A673 (cell line): ENCODE measurements at regions not wholly inside any gene's neighbourhood (a gene's known extent, or its start where the extent isn't known, plus 50 kb on each side); places are given as distances from the start of the nearest gene placed in this dataset.

Experiments used
- BruUV-seq: library from RNA; stranded (reverse); fragments of 400-500 nt; replicated peaks from 2 replicates; lab custom pipeline; 2021; lab: Mats Ljungman, UMichigan
- CTCF ChIA-PET: fragments of 300-600 bp; sonication (Branson Sonifier 250); formaldehyde crosslinking; loops from one replicate; lab custom pipeline; 2022; ENCODE audit warnings: antibody characterized with exemption; lab: Charles Lee
- POLR2A ChIA-PET: fragments of 300-600 bp; sonication (Branson Sonifier 250); formaldehyde crosslinking; loops from one replicate; lab custom pipeline; 2022; ENCODE audit warnings: antibody characterized with exemption; ENCODE audit not compliant: low non-redundant PET; lab: Charles Lee
- DNase-seq: peaks from one replicate; pipeline ENCODE4 v3.0.0-alpha.2; 2015; ENCODE audit warnings: low spot score
- H3K27ac ChIP-seq: fragments of 200-600 bp; sonication (generic); 2 replicates; pipeline ENCODE4 v1.5.1; 2016; ENCODE audit warnings: mixed run types, low read depth, mild to moderate bottlenecking, mixed read lengths, antibody characterized with exemption, low read length; ENCODE audit not compliant: poor library complexity, severe bottlenecking
- H3K27me3 ChIP-seq: fragments of 200-600 bp; sonication (generic); replicated peaks from 2 replicates; pipeline ENCODE4 v1.6.1; 2017; ENCODE audit warnings: mixed run types, low read depth, mild to moderate bottlenecking, mixed read lengths, antibody characterized with exemption, low read length; ENCODE audit not compliant: insufficient read depth, poor library complexity
- H3K36me3 ChIP-seq: fragments of 200-600 bp; sonication (generic); 2 replicates; pipeline ENCODE4 v1.6.1; 2016; ENCODE audit warnings: mixed run types, mild to moderate bottlenecking, mixed read lengths, antibody characterized with exemption, low read length; ENCODE audit not compliant: insufficient read depth, poor library complexity, severe bottlenecking
- H3K4me1 ChIP-seq: fragments of 200-600 bp; sonication (generic); 2 replicates; pipeline ENCODE4 v1.6.1; 2017; ENCODE audit warnings: mixed run types, mild to moderate bottlenecking, mixed read lengths, antibody characterized with exemption, low read length; ENCODE audit not compliant: insufficient read depth, poor library complexity, severe bottlenecking
- H3K4me3 ChIP-seq: fragments of 200-600 bp; sonication (generic); 2 replicates; pipeline ENCODE4 v1.5.1; 2016; ENCODE audit warnings: low read depth, mixed run types, mild to moderate bottlenecking, mixed read lengths, low read length; ENCODE audit not compliant: poor library complexity, severe bottlenecking
- H3K9me3 ChIP-seq: fragments of 200-600 bp; sonication (generic); 2 replicates; pipeline ENCODE4 v1.6.1; 2016; ENCODE audit warnings: mixed run types, low read depth, mild to moderate bottlenecking, mixed read lengths, antibody characterized with exemption, low read length; ENCODE audit not compliant: poor library complexity, severe bottlenecking
- EZH2 ChIP-seq: fragments of 200-600 bp; sonication (generic); IDR thresholded peaks from 2 replicates; pipeline ENCODE4 v1.6.1; 2017; ENCODE audit warnings: borderline replicate concordance, low read depth, mild to moderate bottlenecking, mixed read lengths, antibody characterized with exemption, low read length; ENCODE audit not compliant: poor library complexity, severe bottlenecking
- intact Hi-C: fragments of 100-400 bp; cut with micrococcal nuclease; formaldehyde crosslinking; loops from one replicate; pipeline ENCODE4 v1.10.0; 2022; ENCODE audit not compliant: unreplicated experiment
- TF ChIP-seq, protein P1 (sequence below): fragments of 300-800, 200-600 bp; sonication (generic); conservative IDR thresholded peaks from 2 replicates; pipeline ENCODE4 v1.5.1; 2017; ENCODE audit warnings: low read depth, mild to moderate bottlenecking, antibody characterized with exemption, low read length, moderate library complexity, mixed read lengths

- Histone ChIP-seq H3K36me3 (no peaks in the 10 kb centered on the region), H3K4me1 (no peaks in the 10 kb centered on the region), H3K9me3 (no peaks in the 10 kb centered on the region), H3K27me3 (no peaks in the 10 kb centered on the region), H3K27ac (no peak overlapping the region), H3K4me3 (no peak overlapping the region)
- ChIA-PET CTCF (no interaction called here), POLR2A (no interaction called here)
- intact Hi-C loops = no loop called here
- TF ChIP-seq EZH2 = no peak
- TF ChIP-seq, protein P1, sequence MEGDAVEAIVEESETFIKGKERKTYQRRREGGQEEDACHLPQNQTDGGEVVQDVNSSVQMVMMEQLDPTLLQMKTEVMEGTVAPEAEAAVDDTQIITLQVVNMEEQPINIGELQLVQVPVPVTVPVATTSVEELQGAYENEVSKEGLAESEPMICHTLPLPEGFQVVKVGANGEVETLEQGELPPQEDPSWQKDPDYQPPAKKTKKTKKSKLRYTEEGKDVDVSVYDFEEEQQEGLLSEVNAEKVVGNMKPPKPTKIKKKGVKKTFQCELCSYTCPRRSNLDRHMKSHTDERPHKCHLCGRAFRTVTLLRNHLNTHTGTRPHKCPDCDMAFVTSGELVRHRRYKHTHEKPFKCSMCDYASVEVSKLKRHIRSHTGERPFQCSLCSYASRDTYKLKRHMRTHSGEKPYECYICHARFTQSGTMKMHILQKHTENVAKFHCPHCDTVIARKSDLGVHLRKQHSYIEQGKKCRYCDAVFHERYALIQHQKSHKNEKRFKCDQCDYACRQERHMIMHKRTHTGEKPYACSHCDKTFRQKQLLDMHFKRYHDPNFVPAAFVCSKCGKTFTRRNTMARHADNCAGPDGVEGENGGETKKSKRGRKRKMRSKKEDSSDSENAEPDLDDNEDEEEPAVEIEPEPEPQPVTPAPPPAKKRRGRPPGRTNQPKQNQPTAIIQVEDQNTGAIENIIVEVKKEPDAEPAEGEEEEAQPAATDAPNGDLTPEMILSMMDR = no peak
- no TSS peak for BruUV-seq
- DNase-seq = no peak
These were observed 59.9 kb upstream of the KAT6B start for GRCh38 chr10:74766501-74766900.

GRCh38 chr10:74770400-74770799 lies 56.0 kb upstream of the KAT6B start:
- no TSS peak for BruUV-seq
- Histone ChIP-seq H3K36me3 (no peaks in the 10 kb centered on the region), H3K27me3 (no peaks in the 10 kb centered on the region), H3K9me3 (peaks cover 4% of the 10 kb centered on the region), H3K4me3 (no peak overlapping the region), H3K27ac (no peak overlapping the region), H3K4me1 (no peaks in the 10 kb centered on the region)
- TF ChIP-seq EZH2 = no peak
- TF ChIP-seq, protein P1 = no peak
- CTCF ChIA-PET = no interaction called here
- intact Hi-C loops = no loop called here
- no peak for DNase-seq
- POLR2A ChIA-PET = no interaction called here

GRCh38 chr10:74771054-74771453 lies 55.3 kb upstream of the KAT6B start:
- H3K4me1 ChIP-seq = no peaks in the 10 kb centered on the region
- CTCF ChIA-PET = no interaction called here
- no peak overlapping the region for H3K4me3 ChIP-seq
- BruUV-seq = no TSS peak
- TF ChIP-seq, protein P1 = peak; percentile 22; the same call in 1 of the 2 replicates
- TF ChIP-seq EZH2 = no peak
- POLR2A ChIA-PET = no interaction called here
- intact Hi-C loops = no loop called here
- H3K27me3 ChIP-seq = no peaks in the 10 kb centered on the region
- peaks cover 9% of the 10 kb centered on the region for H3K9me3 ChIP-seq
- no peak for DNase-seq
- no peak overlapping the region for H3K27ac ChIP-seq
- no peaks in the 10 kb centered on the region for H3K36me3 ChIP-seq
